Progenitor cell of endocrine pancreas (in vitro differentiated cells): ENCODE measurements at regions not wholly inside any gene's neighbourhood (a gene's known extent, or its start where the extent isn't known, plus 50 kb on each side); places are given as distances from the start of the nearest gene placed in this dataset.
"Not testable (repeated sequence)": the region's sequence is repeated elsewhere in the genome, so short reads cannot be mapped to it uniquely, and the experiment has no call there.

Experiments used
- DNase-seq: peaks from one replicate; pipeline ENCODE4 v3.0.0; 2021; ENCODE audit warnings: low spot score; ENCODE audit not compliant: unreplicated experiment
- H3K27ac Mint-ChIP-seq: 2 replicates; pipeline ENCODE4 v1.8.0; 2021; ENCODE audit warnings: mild to moderate bottlenecking, moderate library complexity, mixed read lengths
- H3K27me3 Mint-ChIP-seq: 2 replicates; pipeline ENCODE4 v1.8.0; 2021; ENCODE audit warnings: mixed read lengths
- H3K36me3 Mint-ChIP-seq: 2 replicates; pipeline ENCODE4 v1.8.0; 2022; ENCODE audit warnings: mixed read lengths; ENCODE audit not compliant: insufficient read depth
- H3K4me1 Mint-ChIP-seq: 2 replicates; pipeline ENCODE4 v1.8.0; 2021; ENCODE audit warnings: low read depth, mixed read lengths
- H3K4me3 Mint-ChIP-seq: 2 replicates; pipeline ENCODE4 v1.8.0; 2021; ENCODE audit warnings: low read depth, mild to moderate bottlenecking, moderate library complexity, mixed read lengths
- H3K9me3 Mint-ChIP-seq: 2 replicates; pipeline ENCODE4 v1.8.0; 2021; ENCODE audit warnings: low read depth, mixed read lengths
- TF ChIP-seq, protein P1 (sequence below): fragments of 200-600 bp; sonication (generic); IDR thresholded peaks from one replicate; pipeline ENCODE4 v1.5.0; 2021; ENCODE audit warnings: antibody characterized with exemption, mild to moderate bottlenecking; ENCODE audit not compliant: unreplicated experiment

DNA sequence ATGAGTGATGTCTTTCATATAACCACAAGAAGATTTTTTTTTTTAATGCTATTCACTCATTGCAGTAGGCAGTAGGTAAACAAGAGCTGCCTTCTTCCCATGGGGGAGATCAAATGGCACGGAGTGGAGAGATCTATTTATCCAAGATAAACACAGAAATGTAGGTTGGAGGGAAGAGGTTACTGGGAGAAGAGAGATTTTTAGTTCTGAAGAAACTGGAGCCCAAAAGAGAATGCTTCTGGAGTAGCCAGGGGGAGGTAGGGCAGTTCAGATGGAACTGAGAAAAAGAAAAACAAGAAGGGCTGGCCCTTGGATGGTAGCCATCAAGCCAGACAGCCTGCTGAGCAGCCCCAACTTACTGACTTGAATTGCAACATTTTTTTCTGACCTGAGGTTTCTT lies 270.1 kb upstream of the TPK1 start:
- H3K27ac Mint-ChIP-seq: no peak overlapping the region
- H3K27me3 Mint-ChIP-seq: peaks cover 3% of the 10 kb centered on the region
- DNase-seq: no peak
- no peaks in the 10 kb centered on the region for H3K36me3 Mint-ChIP-seq
- peaks cover 11% of the 10 kb centered on the region for H3K4me1 Mint-ChIP-seq
- peaks cover 7% of the 10 kb centered on the region for H3K9me3 Mint-ChIP-seq
- no peak overlapping the region for H3K4me3 Mint-ChIP-seq
- TF ChIP-seq, protein P1, sequence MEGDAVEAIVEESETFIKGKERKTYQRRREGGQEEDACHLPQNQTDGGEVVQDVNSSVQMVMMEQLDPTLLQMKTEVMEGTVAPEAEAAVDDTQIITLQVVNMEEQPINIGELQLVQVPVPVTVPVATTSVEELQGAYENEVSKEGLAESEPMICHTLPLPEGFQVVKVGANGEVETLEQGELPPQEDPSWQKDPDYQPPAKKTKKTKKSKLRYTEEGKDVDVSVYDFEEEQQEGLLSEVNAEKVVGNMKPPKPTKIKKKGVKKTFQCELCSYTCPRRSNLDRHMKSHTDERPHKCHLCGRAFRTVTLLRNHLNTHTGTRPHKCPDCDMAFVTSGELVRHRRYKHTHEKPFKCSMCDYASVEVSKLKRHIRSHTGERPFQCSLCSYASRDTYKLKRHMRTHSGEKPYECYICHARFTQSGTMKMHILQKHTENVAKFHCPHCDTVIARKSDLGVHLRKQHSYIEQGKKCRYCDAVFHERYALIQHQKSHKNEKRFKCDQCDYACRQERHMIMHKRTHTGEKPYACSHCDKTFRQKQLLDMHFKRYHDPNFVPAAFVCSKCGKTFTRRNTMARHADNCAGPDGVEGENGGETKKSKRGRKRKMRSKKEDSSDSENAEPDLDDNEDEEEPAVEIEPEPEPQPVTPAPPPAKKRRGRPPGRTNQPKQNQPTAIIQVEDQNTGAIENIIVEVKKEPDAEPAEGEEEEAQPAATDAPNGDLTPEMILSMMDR: no peak

DNA sequence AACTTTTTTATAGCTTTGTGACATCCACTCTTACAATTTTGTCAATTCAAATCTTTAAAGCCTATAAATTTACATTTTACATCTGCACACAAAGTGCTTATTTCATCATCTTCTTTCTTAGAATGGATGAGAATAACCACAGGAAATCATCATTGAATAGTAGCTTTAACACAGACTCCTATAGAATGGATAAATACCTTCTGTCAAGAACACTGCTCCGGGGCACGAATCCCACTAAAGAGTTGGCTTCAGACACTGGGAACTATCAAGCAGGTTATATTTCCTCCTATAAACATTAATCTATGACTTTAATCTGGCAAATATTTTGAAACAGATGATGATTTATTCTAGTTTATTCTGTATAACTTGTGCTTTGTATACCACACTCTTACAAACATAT lies 269.7 kb upstream of the TPK1 start:
- Mint-ChIP-seq H3K27ac (no peak overlapping the region), H3K27me3 (peaks cover 3% of the 10 kb centered on the region), H3K9me3 (peaks cover 5% of the 10 kb centered on the region), H3K4me3 (no peak overlapping the region), H3K4me1 (peaks cover 11% of the 10 kb centered on the region), H3K36me3 (no peaks in the 10 kb centered on the region)
- TF ChIP-seq, protein P1: no peak
- no peak for DNase-seq

DNA sequence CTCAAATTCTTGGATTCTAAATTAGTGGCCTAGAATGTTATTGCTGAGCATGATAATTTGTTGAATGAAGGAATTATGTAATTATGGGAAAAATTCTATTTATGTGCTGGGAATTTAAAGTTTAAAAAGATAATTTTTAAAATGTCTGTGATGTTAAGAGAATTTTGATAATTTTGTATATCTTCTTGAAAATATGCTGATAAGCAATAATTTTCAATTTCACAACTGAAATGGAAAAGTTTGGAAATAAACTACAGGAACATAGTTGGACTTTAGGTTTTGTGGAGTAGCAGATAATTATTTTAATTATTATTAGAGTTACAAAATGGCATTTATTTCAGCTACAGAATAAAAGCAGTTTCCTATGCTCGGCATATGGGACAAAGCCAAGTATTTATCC lies 268.5 kb upstream of the TPK1 start:
- DNase-seq: no peak
- H3K4me1 Mint-ChIP-seq: peaks cover 11% of the 10 kb centered on the region
- TF ChIP-seq, protein P1: no peak
- peaks cover 3% of the 10 kb centered on the region for H3K27me3 Mint-ChIP-seq
- no peak overlapping the region for H3K27ac Mint-ChIP-seq
- H3K9me3 Mint-ChIP-seq: no peaks in the 10 kb centered on the region
- H3K36me3 Mint-ChIP-seq: no peaks in the 10 kb centered on the region
- H3K4me3 Mint-ChIP-seq: no peak overlapping the region

DNA sequence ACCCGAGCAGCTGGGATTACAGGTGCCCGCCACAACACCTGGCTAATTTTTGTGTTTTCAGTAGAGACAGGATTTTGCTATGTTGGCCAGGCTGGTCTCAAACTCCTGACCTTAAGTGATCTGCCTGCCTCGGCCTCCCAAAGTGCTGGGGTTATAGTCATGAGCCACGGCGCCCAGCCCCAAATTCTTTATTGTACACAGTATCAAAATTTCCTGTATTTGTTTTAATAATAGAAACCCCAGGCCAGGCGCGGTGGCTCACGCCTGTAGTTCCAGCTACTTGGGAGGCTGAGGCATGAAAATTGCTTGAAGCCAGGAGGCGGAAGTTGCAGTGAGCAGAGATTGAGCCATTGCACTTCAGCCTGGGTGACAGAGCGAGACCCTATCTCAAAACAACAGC lies 266.3 kb upstream of the TPK1 start:
- not testable (repeated sequence) for H3K27ac Mint-ChIP-seq, H3K9me3 Mint-ChIP-seq, H3K36me3 Mint-ChIP-seq, DNase-seq, H3K4me3 Mint-ChIP-seq, H3K27me3 Mint-ChIP-seq
- H3K4me1 Mint-ChIP-seq: peaks cover 11% of the 10 kb centered on the region

DNA sequence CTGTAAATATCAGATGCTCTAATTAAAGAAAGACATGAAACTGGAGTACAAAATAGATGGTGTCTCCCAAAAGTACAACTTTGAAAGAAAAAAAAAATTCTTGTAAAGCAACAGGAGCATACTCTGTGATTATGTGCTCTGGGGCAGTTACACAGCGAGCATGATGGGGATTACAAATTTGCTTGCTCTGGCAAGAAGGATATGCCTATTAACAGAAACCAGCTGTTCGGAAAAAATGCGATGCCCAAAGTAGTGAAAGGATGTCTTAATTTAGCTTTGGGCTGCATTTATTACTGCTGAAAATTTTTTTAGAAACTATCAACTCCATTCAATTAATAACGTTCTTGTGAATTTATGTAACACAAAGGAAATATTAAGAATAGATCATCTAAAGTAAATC lies 256.9 kb upstream of the TPK1 start:
- Mint-ChIP-seq H3K4me3 (no peak overlapping the region), H3K4me1 (no peaks in the 10 kb centered on the region), H3K27ac (no peak overlapping the region), H3K9me3 (no peaks in the 10 kb centered on the region), H3K27me3 (no peaks in the 10 kb centered on the region), H3K36me3 (no peaks in the 10 kb centered on the region)
- TF ChIP-seq, protein P1: no peak
- DNase-seq: no peak

DNA sequence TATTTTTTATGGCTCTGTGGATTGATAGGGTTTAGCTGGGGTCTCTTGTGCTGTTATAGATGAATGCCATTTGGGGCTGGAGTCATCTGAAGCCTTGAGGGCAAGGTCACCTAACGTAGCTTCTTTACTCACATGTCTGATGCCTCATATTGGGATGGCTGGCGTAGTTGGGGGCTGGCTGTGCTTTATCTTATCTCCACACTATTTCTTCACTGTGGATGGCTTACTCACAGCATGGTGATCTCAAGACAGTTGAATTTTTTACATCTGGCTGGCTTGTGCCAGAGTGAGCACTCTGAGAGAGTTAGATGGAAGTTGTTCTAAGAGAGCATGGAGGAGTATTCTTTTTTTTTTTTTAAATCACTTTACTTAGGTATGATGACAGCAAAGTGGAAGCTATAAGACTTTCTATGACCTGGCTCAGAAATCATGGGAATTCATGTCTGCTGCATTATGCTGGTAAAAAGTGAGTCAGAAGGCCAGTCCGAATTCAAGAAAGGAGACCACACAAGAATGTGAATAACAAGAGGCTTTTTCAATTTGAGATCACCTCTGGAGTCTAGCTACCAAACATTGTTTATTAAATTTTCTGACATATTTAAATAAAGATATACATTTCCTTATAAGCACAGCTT lies 252.4 kb upstream of the TPK1 start:
- H3K9me3 Mint-ChIP-seq: peaks cover 3% of the 10 kb centered on the region
- H3K27me3 Mint-ChIP-seq: no peaks in the 10 kb centered on the region
- no peak overlapping the region for H3K4me3 Mint-ChIP-seq
- no peaks in the 10 kb centered on the region for H3K36me3 Mint-ChIP-seq
- no peaks in the 10 kb centered on the region for H3K4me1 Mint-ChIP-seq
- TF ChIP-seq, protein P1: no peak
- DNase-seq: no peak
- H3K27ac Mint-ChIP-seq: no peak overlapping the region
